ENCODE measurements at regions not wholly inside any gene's neighbourhood (a gene's known extent, or its start where the extent isn't known, plus 50 kb on each side); places are given as distances from the start of the nearest gene placed in this dataset.

DNA sequence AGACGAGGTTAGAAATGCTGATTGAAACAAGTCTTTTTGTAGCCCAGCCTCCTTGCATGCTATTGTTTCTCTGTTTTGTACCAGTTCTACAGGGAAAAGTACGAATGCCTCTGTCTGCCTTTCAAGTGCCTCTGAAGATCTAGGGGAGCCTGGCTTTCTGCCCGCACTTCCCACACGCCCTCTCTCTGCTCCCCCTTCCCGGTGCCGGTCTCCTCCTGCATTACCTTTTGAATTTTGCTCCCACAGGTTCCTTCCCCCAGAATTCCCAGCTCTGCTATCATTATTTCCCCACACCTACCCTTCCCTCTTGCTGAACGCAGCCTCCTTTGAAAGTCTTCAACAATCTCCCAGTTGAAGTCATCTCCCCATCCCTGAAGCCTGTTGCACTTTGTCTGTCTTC is 689.7 kb downstream of the BCL11B start:
- POLR2A ChIA-PET, result no interaction called here
- H3K9me3 ChIP-seq (ENCODE audit: control insufficient read depth, insufficient read depth, low read length), result peaks cover 31% of the 10 kb centered on the region
- no peaks in the 10 kb centered on the region for H3K27me3 ChIP-seq (ENCODE audit: control insufficient read depth, insufficient read depth, low read length)
- TF ChIP-seq CTCF (IDR thresholded peaks at IDR 0.05; ENCODE audit: low read depth, low read length), result no peak
- no peak for DNase-seq (ENCODE audit: low read depth, low spot score)
- H3K4me3 ChIP-seq (ENCODE audit: low read depth, low read length), result no peak overlapping the region
- CTCF ChIA-PET, result no interaction called here
- H3K27ac ChIP-seq (ENCODE audit: low read depth, low read length), result no peak overlapping the region

GRCh38 chr14:98591161-98591560 is 680.8 kb downstream of the BCL11B start:
- Histone ChIP-seq H3K27me3 (ENCODE audit: control insufficient read depth, insufficient read depth, low read length) (no peaks in the 10 kb centered on the region), H3K9me3 (ENCODE audit: control insufficient read depth, insufficient read depth, low read length) (peaks cover 44% of the 10 kb centered on the region), H3K27ac (ENCODE audit: low read depth, low read length) (no peak overlapping the region), H3K4me3 (ENCODE audit: low read depth, low read length) (no peak overlapping the region)
- POLR2A ChIA-PET, result no interaction called here
- TF ChIP-seq CTCF (IDR thresholded peaks at IDR 0.05; ENCODE audit: low read depth, low read length), result no peak
- CTCF ChIA-PET, result no interaction called here
- DNase-seq (ENCODE audit: low read depth, low spot score), result no peak

- ChIA-PET POLR2A (no interaction called here), CTCF (no interaction called here)
- DNase-seq (ENCODE audit: low read depth, low spot score), result no peak
- no peak overlapping the region for H3K4me3 ChIP-seq (ENCODE audit: low read depth, low read length)
- no peaks in the 10 kb centered on the region for H3K27me3 ChIP-seq (ENCODE audit: control insufficient read depth, insufficient read depth, low read length)
- peaks cover 36% of the 10 kb centered on the region for H3K9me3 ChIP-seq (ENCODE audit: control insufficient read depth, insufficient read depth, low read length)
- TF ChIP-seq CTCF (IDR thresholded peaks at IDR 0.05; ENCODE audit: low read depth, low read length), result no peak
- H3K27ac ChIP-seq (ENCODE audit: low read depth, low read length), result no peak overlapping the region
Measured at GRCh38 chr14:98592611-98593170, 679.3 kb downstream of the BCL11B start.

DNA sequence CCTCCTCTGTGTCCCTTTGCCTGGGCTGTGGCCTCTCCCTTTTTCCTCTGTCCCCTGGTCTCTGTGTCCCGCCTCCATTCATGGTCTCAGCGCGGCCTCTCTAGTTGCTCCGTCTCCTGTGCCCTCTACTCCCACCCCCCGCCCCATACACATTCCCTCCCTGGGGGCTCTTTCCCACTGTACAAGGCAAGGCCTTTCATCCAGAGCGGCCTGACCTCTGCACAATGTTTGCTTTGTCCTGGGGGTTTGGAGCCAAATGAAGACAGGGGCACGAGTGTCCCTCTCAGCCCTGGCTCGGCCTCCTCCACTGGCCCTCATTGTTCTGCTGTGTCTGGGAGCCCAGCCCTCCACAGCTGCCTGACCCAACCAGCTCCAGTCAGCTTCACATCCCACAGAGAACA is 678.6 kb downstream of the BCL11B start:
- no peaks in the 10 kb centered on the region for H3K27me3 ChIP-seq (ENCODE audit: control insufficient read depth, insufficient read depth, low read length)
- no peak overlapping the region for H3K4me3 ChIP-seq (ENCODE audit: low read depth, low read length)
- POLR2A ChIA-PET, result no interaction called here
- no peak overlapping the region for H3K27ac ChIP-seq (ENCODE audit: low read depth, low read length)
- CTCF ChIA-PET, result no interaction called here
- no peak for TF ChIP-seq CTCF (IDR thresholded peaks at IDR 0.05; ENCODE audit: low read depth, low read length)
- H3K9me3 ChIP-seq (ENCODE audit: control insufficient read depth, insufficient read depth, low read length), result peaks cover 34% of the 10 kb centered on the region
- DNase-seq (ENCODE audit: low read depth, low spot score), result no peak

- no peak for DNase-seq (ENCODE audit: low read depth, low spot score)
- no peaks in the 10 kb centered on the region for H3K27me3 ChIP-seq (ENCODE audit: control insufficient read depth, insufficient read depth, low read length)
- CTCF ChIA-PET, result no interaction called here
- TF ChIP-seq CTCF (IDR thresholded peaks at IDR 0.05; ENCODE audit: low read depth, low read length), result no peak
- POLR2A ChIA-PET, result no interaction called here
- H3K9me3 ChIP-seq (ENCODE audit: control insufficient read depth, insufficient read depth, low read length), result peaks cover 40% of the 10 kb centered on the region
- H3K4me3 ChIP-seq (ENCODE audit: low read depth, low read length), result no peak overlapping the region
- no peak overlapping the region for H3K27ac ChIP-seq (ENCODE audit: low read depth, low read length)
Measured at GRCh38 chr14:98594156-98594555, 677.8 kb downstream of the BCL11B start.

Measured in AG04450 (cell line).